ENCODE measurements at regions not wholly inside any gene's neighbourhood (a gene's known extent, or its start where the extent isn't known, plus 50 kb on each side); places are given as distances from the start of the nearest gene placed in this dataset.

DNA sequence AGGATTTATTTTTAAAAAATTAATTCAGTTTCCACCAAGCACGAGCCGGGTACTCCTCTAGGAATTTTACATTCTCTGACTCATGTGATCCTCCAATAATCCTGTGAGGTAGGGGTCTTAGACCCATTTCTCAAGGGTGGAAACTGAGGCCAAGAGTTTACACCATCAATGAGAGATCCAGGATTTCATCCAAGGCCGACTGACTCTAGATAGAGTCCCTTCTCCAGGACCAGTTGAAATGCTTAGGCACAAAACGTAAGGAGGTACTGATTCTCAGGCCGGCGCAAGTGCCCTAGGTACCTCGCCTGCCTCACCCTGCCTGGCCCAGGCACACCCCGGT, 95.7 kb upstream of the DUSP5 start:
- Histone ChIP-seq H3K9ac (no peak overlapping the region), H3K36me3 (ENCODE audit: control insufficient read depth, insufficient read depth, low read length) (no peaks in the 10 kb centered on the region), H3K9me3 (ENCODE audit: control insufficient read depth, low read length) (no peaks in the 10 kb centered on the region), H3K27me3 (ENCODE audit: control insufficient read depth, insufficient read depth, low read length) (no peaks in the 10 kb centered on the region), H3K4me3 (ENCODE audit: low read depth, low read length) (no peak overlapping the region), H3K79me2 (no peaks in the 10 kb centered on the region), H3K4me1 (peaks cover 4% of the 10 kb centered on the region), H3K4me2 (ENCODE audit: low read length) (no peak overlapping the region), H3K27ac (no peak overlapping the region), H2AFZ (no peak overlapping the region)
- TF ChIP-seq CTCF (IDR thresholded peaks at IDR 0.05), result no peak

GRCh38 chr10:110403593-110403992, 94.1 kb upstream of the DUSP5 start:
- Histone ChIP-seq H2AFZ (no peak overlapping the region), H3K4me2 (ENCODE audit: low read length) (no peak overlapping the region), H3K36me3 (ENCODE audit: control insufficient read depth, insufficient read depth, low read length) (no peaks in the 10 kb centered on the region), H3K4me1 (peaks cover 4% of the 10 kb centered on the region), H3K27ac (no peak overlapping the region), H3K9me3 (ENCODE audit: control insufficient read depth, low read length) (no peaks in the 10 kb centered on the region), H3K79me2 (no peaks in the 10 kb centered on the region), H3K4me3 (ENCODE audit: low read depth, low read length) (no peak overlapping the region), H3K9ac (no peak overlapping the region), H3K27me3 (ENCODE audit: control insufficient read depth, insufficient read depth, low read length) (no peaks in the 10 kb centered on the region)
- no peak for TF ChIP-seq CTCF (IDR thresholded peaks at IDR 0.05)

GRCh38 chr10:110404413-110404812, 93.3 kb upstream of the DUSP5 start:
- H3K4me3 ChIP-seq (ENCODE audit: low read depth, low read length), result no peak overlapping the region
- H3K4me1 ChIP-seq, result no peaks in the 10 kb centered on the region
- H3K79me2 ChIP-seq, result no peaks in the 10 kb centered on the region
- H3K9me3 ChIP-seq (ENCODE audit: control insufficient read depth, low read length), result no peaks in the 10 kb centered on the region
- no peak for TF ChIP-seq CTCF (IDR thresholded peaks at IDR 0.05)
- no peaks in the 10 kb centered on the region for H3K27me3 ChIP-seq (ENCODE audit: control insufficient read depth, insufficient read depth, low read length)
- H3K9ac ChIP-seq, result no peak overlapping the region
- H3K4me2 ChIP-seq (ENCODE audit: low read length), result no peak overlapping the region
- H3K36me3 ChIP-seq (ENCODE audit: control insufficient read depth, insufficient read depth, low read length), result no peaks in the 10 kb centered on the region
- no peak overlapping the region for H2AFZ ChIP-seq
- H3K27ac ChIP-seq, result no peak overlapping the region

DNA sequence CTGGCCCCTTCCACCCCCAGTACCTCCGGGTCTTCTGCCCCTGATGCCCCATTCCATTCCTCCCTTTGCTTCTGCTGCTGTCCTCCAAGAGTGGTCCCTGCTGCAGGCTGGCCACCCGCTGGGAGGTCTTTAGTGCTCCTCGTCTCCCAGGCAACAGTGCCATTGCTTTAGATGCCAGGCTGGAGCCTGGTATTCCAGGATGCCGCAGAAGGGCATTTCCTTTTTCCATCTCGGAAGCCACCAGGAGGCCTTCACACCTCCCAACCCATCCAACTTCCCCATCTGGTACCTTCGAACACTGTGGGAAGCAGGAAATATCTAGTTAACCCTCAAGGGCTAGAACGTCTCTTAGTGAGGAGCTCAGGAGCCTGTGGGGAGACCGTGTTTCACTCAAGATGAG, 92.9 kb upstream of the DUSP5 start:
- Histone ChIP-seq H3K27ac (no peak overlapping the region), H3K4me1 (no peaks in the 10 kb centered on the region), H3K9me3 (ENCODE audit: control insufficient read depth, low read length) (no peaks in the 10 kb centered on the region), H3K36me3 (ENCODE audit: control insufficient read depth, insufficient read depth, low read length) (no peaks in the 10 kb centered on the region), H3K9ac (no peak overlapping the region), H3K27me3 (ENCODE audit: control insufficient read depth, insufficient read depth, low read length) (no peaks in the 10 kb centered on the region), H3K79me2 (no peaks in the 10 kb centered on the region), H3K4me3 (ENCODE audit: low read depth, low read length) (no peak overlapping the region), H2AFZ (no peak overlapping the region), H3K4me2 (ENCODE audit: low read length) (no peak overlapping the region)
- TF ChIP-seq CTCF (IDR thresholded peaks at IDR 0.05), result no peak

DNA sequence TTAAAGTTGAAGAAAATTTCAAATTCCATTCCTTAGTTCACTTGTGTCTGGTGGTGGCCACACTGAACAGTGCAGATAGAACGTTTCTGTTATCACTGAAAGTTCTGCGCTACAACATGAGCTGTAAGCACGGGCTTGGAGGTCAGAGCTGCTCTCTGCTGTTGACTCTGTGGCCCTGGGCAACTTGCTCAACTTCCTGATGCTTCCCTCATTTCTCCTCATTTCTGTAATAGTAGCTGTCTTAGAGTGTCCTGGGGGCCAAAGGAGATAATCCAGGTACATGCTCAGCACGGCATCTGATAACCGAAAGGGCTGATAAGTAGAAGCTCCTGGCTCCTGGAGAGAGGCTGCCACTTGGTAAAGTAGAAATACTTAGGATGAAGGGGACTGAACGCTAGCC, 92.3 kb upstream of the DUSP5 start:
- H3K27ac ChIP-seq, result no peak overlapping the region
- no peaks in the 10 kb centered on the region for H3K4me1 ChIP-seq
- no peak overlapping the region for H3K9ac ChIP-seq
- H3K9me3 ChIP-seq (ENCODE audit: control insufficient read depth, low read length), result no peaks in the 10 kb centered on the region
- no peak overlapping the region for H2AFZ ChIP-seq
- H3K36me3 ChIP-seq (ENCODE audit: control insufficient read depth, insufficient read depth, low read length), result no peaks in the 10 kb centered on the region
- no peak for TF ChIP-seq CTCF (IDR thresholded peaks at IDR 0.05)
- no peaks in the 10 kb centered on the region for H3K27me3 ChIP-seq (ENCODE audit: control insufficient read depth, insufficient read depth, low read length)
- no peak overlapping the region for H3K4me2 ChIP-seq (ENCODE audit: low read length)
- H3K4me3 ChIP-seq (ENCODE audit: low read depth, low read length), result no peak overlapping the region
- H3K79me2 ChIP-seq, result no peaks in the 10 kb centered on the region

Data from parathyroid adenoma (tissue), 2 donors.